Heart left ventricle (tissue), 16 donors: ENCODE measurements at regions not wholly inside any gene's neighbourhood (a gene's known extent, or its start where the extent isn't known, plus 50 kb on each side); places are given as distances from the start of the nearest gene placed in this dataset.

Experiments
- ATAC-seq, 4 donors: fragments of 200-7000 bp; cut with Tn5 transposase; one replicate each; pipeline ENCODE4 v1.9.1; 2020 to 2022; ENCODE audit warnings: moderate library complexity in 4 of 4, mild to moderate bottlenecking in 3 of 4, moderate number of reproducible peaks in 1 of 4
- DNase-seq, 5 donors: peaks; one replicate each; pipeline ENCODE4 v3.0.0-alpha.2; 2020
- H3K27ac ChIP-seq, 12 donors: fragments of 200-600 bp; sonication (generic) in 4 of 12; one replicate each; pipeline versions ENCODE4 v1.5.0 to v1.8.0; 2016 to 2022; ENCODE audit warnings: mild to moderate bottlenecking in 2 of 12
- H3K27me3 ChIP-seq, 9 donors: fragments of 200-600 bp; sonication (generic) in 2 of 9; one replicate each; pipeline versions ENCODE4 v1.5.1 to v1.8.0; 2016 to 2022; ENCODE audit warnings: mild to moderate bottlenecking in 3 of 9
- H3K36me3 ChIP-seq, 9 donors: fragments of 200-600 bp; sonication (generic) in 2 of 9; one replicate each; pipeline versions ENCODE4 v1.5.0 to v1.8.0; 2018 to 2022; ENCODE audit warnings: mild to moderate bottlenecking in 2 of 9
- H3K4me1 ChIP-seq, 12 donors: fragments of 200-600 bp; sonication (generic) in 4 of 12; one replicate each; pipeline versions ENCODE4 v1.5.0 to v1.8.0; 2016 to 2022; ENCODE audit warnings: mild to moderate bottlenecking in 3 of 12
- H3K4me3 ChIP-seq, 12 donors: fragments of 200-600 bp; sonication (generic) in 4 of 12; one replicate each; pipeline versions ENCODE4 v1.5.0 to v1.8.0; 2017 to 2022; ENCODE audit warnings: mild to moderate bottlenecking in 9 of 12, moderate library complexity in 4 of 12
- H3K9me3 ChIP-seq, 12 donors: fragments of 200-600 bp; sonication (generic) in 4 of 12; one replicate each; pipeline versions ENCODE4 v1.5.0 to v1.8.0; 2016 to 2022; ENCODE audit warnings: mild to moderate bottlenecking in 1 of 12
- CTCF ChIP-seq, 12 donors: fragments of 200-600 bp; sonication (generic) in 4 of 12; IDR thresholded peaks; one replicate each; pipeline versions ENCODE4 v1.5.0 to v1.8.0; 2018 to 2022; ENCODE audit warnings: antibody characterized with exemption in 12 of 12, mild to moderate bottlenecking in 5 of 12
- POLR2A ChIP-seq, 2 donors: fragments of 450-650 bp; IDR thresholded peaks; one replicate each; pipeline ENCODE4 v1.6.1; 2017; ENCODE audit warnings: antibody characterized with exemption in 2 of 2, mild to moderate bottlenecking in 2 of 2, moderate library complexity in 2 of 2
- WGBS, 4 donors: extraction: QIAGEN DNeasy Blood & Tissue Kit in 2 of 4; methylation state at CpG; one replicate each; pipeline versions ENCODE4 v1.1.5 to v1.1.7; 2013 to 2018; 5-methylcytosine and 5-hydroxymethylcytosine counted together
- intact Hi-C, 10 donors: fragments of 100-400 bp; cut with DNase I; formaldehyde crosslinking; loops; one replicate each; pipeline versions ENCODE4 v1.11.1 to v1.14.2; 2022
- donor health status: ischemic (EF 13 %, LVEDD 7.1; RV severe dilation, severe dysfunction).
- donor health status: healthy with polysubstance abuse.
- donor health status: DM: no; HTN: yes; CAD: no.
- donor health status: DM: no; HTN: no; CAD: no.
- donor health status: ischemic (EF 25% LVEDD 6.9; RV normal size, moderate dysfunction).
- donor health status: ischemic (EF 25% LVEDD 5.7; RV mildly dilated, moderate dysfunction).
- donor health status: healthy.
- donor health status: DM: yes; HTN: yes; CAD: no.
- donor health status: ischemic (EF 35%, LVEDD 5.7; RV mildly dilated, moderate dysfunction).
- donor health status: nonischemic (EF 11% LVEDD 7.7; RV severe dilation, severe dysfunction).
- donor health status: DM: yes; HTN: yes; CAD: no.
- donor health status: PGD.
- donor health status: ischemic (EF 29% LVEDD 5.4; RV normal size, mild dysfunction).
- donor health status: nonischemic (EF 23%, LVEDD 6.1; RV moderate dilation, normal function).

- Histone ChIP-seq H3K36me3 (no peaks in the 10 kb centered on the region), H3K27me3 (no peaks in the 10 kb centered on the region), H3K4me1 (peaks cover 0 to 10% (median 0%) of the 10 kb centered on the region in 12 donors), H3K4me3 (no peak overlapping the region), H3K27ac (no peak overlapping the region), H3K9me3 (no peaks in the 10 kb centered on the region)
- intact Hi-C loops: no loop called here
- TF ChIP-seq POLR2A (IDR thresholded peaks at IDR 0.05) (no peak), CTCF (IDR thresholded peaks at IDR 0.05) (no peak)
- no peak for ATAC-seq
- no peak for DNase-seq
Observed at GRCh38 chr17:62880120-62880519, 72.0 kb upstream of the MARCHF10 start.

GRCh38 chr17:62876673-62877405 lies 68.7 kb upstream of the MARCHF10 start:
- DNase-seq: no peak
- 87 to 92% (median 89%) methylated on average over 2 of the region's 2 CpGs for WGBS, 4 donors
- H3K36me3 ChIP-seq: no peaks in the 10 kb centered on the region
- H3K9me3 ChIP-seq: no peaks in the 10 kb centered on the region
- intact Hi-C loops: no loop called here
- no peak overlapping the region for H3K4me3 ChIP-seq
- H3K4me1 ChIP-seq: no peaks in the 10 kb centered on the region
- H3K27me3 ChIP-seq: no peaks in the 10 kb centered on the region
- ATAC-seq: no peak
- H3K27ac ChIP-seq: no peak overlapping the region
- TF ChIP-seq CTCF (IDR thresholded peaks at IDR 0.05) (no peak), POLR2A (IDR thresholded peaks at IDR 0.05) (no peak)

GRCh38 chr17:62876063-62876462 lies 67.9 kb upstream of the MARCHF10 start:
- no peak for ATAC-seq
- no peaks in the 10 kb centered on the region for H3K36me3 ChIP-seq
- H3K4me3 ChIP-seq: no peak overlapping the region
- no peaks in the 10 kb centered on the region for H3K4me1 ChIP-seq
- H3K27ac ChIP-seq: no peak overlapping the region
- TF ChIP-seq CTCF (IDR thresholded peaks at IDR 0.05) (no peak), POLR2A (IDR thresholded peaks at IDR 0.05) (no peak)
- WGBS, 4 donors: 84 to 93% (median 86%) methylated on average over 2 of the region's 2 CpGs
- intact Hi-C loops: no loop called here
- no peaks in the 10 kb centered on the region for H3K9me3 ChIP-seq
- no peak for DNase-seq
- no peaks in the 10 kb centered on the region for H3K27me3 ChIP-seq

GRCh38 chr17:62875296-62875695 lies 67.2 kb upstream of the MARCHF10 start:
- intact Hi-C loops: no loop called here
- no peak for DNase-seq
- no peak for TF ChIP-seq POLR2A (IDR thresholded peaks at IDR 0.05)
- TF ChIP-seq CTCF (IDR thresholded peaks at IDR 0.05): no peak
- Histone ChIP-seq H3K36me3 (no peaks in the 10 kb centered on the region), H3K9me3 (no peaks in the 10 kb centered on the region), H3K4me3 (no peak overlapping the region), H3K27ac (no peak overlapping the region), H3K4me1 (no peaks in the 10 kb centered on the region), H3K27me3 (no peaks in the 10 kb centered on the region)
- no peak for ATAC-seq
- WGBS, 4 donors: 83 to 96% (median 90%) methylated on average over 4 of the region's 4 CpGs
